HG03060 (cell line): ENCODE measurements at regions not wholly inside any gene's neighbourhood (a gene's known extent, or its start where the extent isn't known, plus 50 kb on each side); places are given as distances from the start of the nearest gene placed in this dataset.
"Not testable (repeated sequence)": the region's sequence is repeated elsewhere in the genome, so short reads cannot be mapped to it uniquely, and the experiment has no call there.

ENCODE experiments used
- ATAC-seq: cut with Tn5 transposase; IDR thresholded peaks from one replicate; pipeline ENCODE4 v1.9.1; 2021; ENCODE audit warnings: low read depth, moderate number of reproducible peaks; ENCODE audit not compliant: unreplicated experiment

GRCh38 chr18:42365591-42365990, 410.6 kb downstream of the PIK3C3 start:
- no peak for ATAC-seq

- ATAC-seq, result no peak
Measured at GRCh38 chr18:42373584-42373983, 418.6 kb downstream of the PIK3C3 start.

- no peak for ATAC-seq
Measured at GRCh38 chr18:42374961-42375360, 419.9 kb downstream of the PIK3C3 start.

- ATAC-seq, result not testable (repeated sequence)
Measured at GRCh38 chr18:42378854-42379253, 423.8 kb downstream of the PIK3C3 start.

- ATAC-seq, result not testable (repeated sequence)
Measured at GRCh38 chr18:42381236-42381635, 426.2 kb downstream of the PIK3C3 start.

- no peak for ATAC-seq
Measured at GRCh38 chr18:42392416-42392815, 437.4 kb downstream of the PIK3C3 start.

GRCh38 chr18:42392926-42393325, 437.9 kb downstream of the PIK3C3 start:
- ATAC-seq, result no peak

GRCh38 chr18:42394238-42394637, 439.2 kb downstream of the PIK3C3 start:
- no peak for ATAC-seq

GRCh38 chr18:42401131-42401673, 446.2 kb downstream of the PIK3C3 start:
- ATAC-seq, result no peak

GRCh38 chr18:42404151-42404550, 449.1 kb downstream of the PIK3C3 start:
- ATAC-seq, result no peak

- no peak for ATAC-seq
Measured at GRCh38 chr18:42409005-42409404, 454.0 kb downstream of the PIK3C3 start.

GRCh38 chr18:42412281-42412680, 457.2 kb downstream of the PIK3C3 start:
- ATAC-seq, result no peak

- no peak for ATAC-seq
Measured at GRCh38 chr18:42412896-42413295, 457.9 kb downstream of the PIK3C3 start.

- no peak for ATAC-seq
Measured at GRCh38 chr18:42413870-42414269, 458.8 kb downstream of the PIK3C3 start.

- no peak for ATAC-seq
Measured at GRCh38 chr18:42414756-42415454, 459.9 kb downstream of the PIK3C3 start.

- ATAC-seq, result no peak
Measured at GRCh38 chr18:42417189-42417588, 462.2 kb downstream of the PIK3C3 start.

GRCh38 chr18:42418121-42418520, 463.1 kb downstream of the PIK3C3 start:
- ATAC-seq, result no peak

- no peak for ATAC-seq
Measured at GRCh38 chr18:42425025-42425424, 470.0 kb downstream of the PIK3C3 start.

- no peak for ATAC-seq
Measured at GRCh38 chr18:42426496-42427015, 471.5 kb downstream of the PIK3C3 start.

- ATAC-seq, result no peak
Measured at GRCh38 chr18:42429196-42429595, 474.2 kb downstream of the PIK3C3 start.

- ATAC-seq, result no peak
Measured at GRCh38 chr18:42436222-42436765, 481.3 kb downstream of the PIK3C3 start.

GRCh38 chr18:42437001-42437400, 482.0 kb downstream of the PIK3C3 start:
- ATAC-seq, result no peak
